ENCODE measurements at regions not wholly inside any gene's neighbourhood (a gene's known extent, or its start where the extent isn't known, plus 50 kb on each side); places are given as distances from the start of the nearest gene placed in this dataset.

- H3K27me3 ChIP-seq (ENCODE audit: control insufficient read depth, insufficient read depth, low read length): no peaks in the 10 kb centered on the region
These were observed 120.4 kb downstream of the EMX2 start for GRCh38 chr10:117662751-117663540.

GRCh38 chr10:117663750-117664149 is 121.2 kb downstream of the EMX2 start:
- DNase-seq (peak in 1 of 5 donors; percentile 14), FAIRE-seq (no peak)
- Histone ChIP-seq H3K27me3 (ENCODE audit: control insufficient read depth, insufficient read depth, low read length) (no peaks in the 10 kb centered on the region), H3K36me3 (ENCODE audit: control insufficient read depth in 2 of 3, insufficient read depth in 3 of 3, low read length in 3 of 3) (no peaks in the 10 kb centered on the region), H3K27ac (ENCODE audit: low read depth in 2 of 2, low read length in 2 of 2) (no peak overlapping the region), H3K4me3 (ENCODE audit: low read length in 3 of 3) (no peak overlapping the region), H3K9ac (ENCODE audit: low read length in 3 of 3) (no peak overlapping the region), H3K9me3 (ENCODE audit: control insufficient read depth in 2 of 3, insufficient read depth in 1 of 3, low read length in 3 of 3) (no peaks in the 10 kb centered on the region), H3K4me1 (ENCODE audit: control insufficient read depth in 2 of 3, insufficient read depth in 2 of 3, low read depth in 1 of 3, low read length in 3 of 3) (no peaks in the 10 kb centered on the region)
- TF ChIP-seq CTCF (IDR thresholded peaks at IDR 0.05; ENCODE audit: borderline replicate concordance, extremely low read depth, insufficient read depth): no peak
- intact Hi-C loops (cut with DNase I): no loop called here

More at GRCh38 chr10:117662751-117663540, 120.4 kb downstream of the EMX2 start:
- Histone ChIP-seq H3K36me3 (ENCODE audit: control insufficient read depth in 2 of 3, insufficient read depth in 3 of 3, low read length in 3 of 3) (no peaks in the 10 kb centered on the region), H3K9me3 (ENCODE audit: control insufficient read depth in 2 of 3, insufficient read depth in 1 of 3, low read length in 3 of 3) (no peaks in the 10 kb centered on the region), H3K27ac (ENCODE audit: low read depth in 2 of 2, low read length in 2 of 2) (no peak overlapping the region), H3K4me1 (ENCODE audit: control insufficient read depth in 2 of 3, insufficient read depth in 2 of 3, low read depth in 1 of 3, low read length in 3 of 3) (no peaks in the 10 kb centered on the region), H3K4me3 (ENCODE audit: low read length in 3 of 3) (no peak overlapping the region), H3K9ac (ENCODE audit: low read length in 3 of 3) (no peak overlapping the region)
- DNase-seq: peak in 1 of 5 donors; percentile 12
- no peak for FAIRE-seq
- TF ChIP-seq CTCF (IDR thresholded peaks at IDR 0.05; ENCODE audit: borderline replicate concordance, extremely low read depth, insufficient read depth): no peak
- intact Hi-C loops (cut with DNase I): no loop called here

- intact Hi-C loops (cut with DNase I): no loop called here
These were observed 121.7 kb downstream of the EMX2 start for GRCh38 chr10:117664288-117664687.

More at GRCh38 chr10:117664288-117664687, 121.7 kb downstream of the EMX2 start:
- DNase-seq: no peak
- Histone ChIP-seq H3K27me3 (ENCODE audit: control insufficient read depth, insufficient read depth, low read length) (no peaks in the 10 kb centered on the region), H3K36me3 (ENCODE audit: control insufficient read depth in 2 of 3, insufficient read depth in 3 of 3, low read length in 3 of 3) (no peaks in the 10 kb centered on the region), H3K9ac (ENCODE audit: low read length in 3 of 3) (no peak overlapping the region), H3K4me3 (ENCODE audit: low read length in 3 of 3) (no peak overlapping the region), H3K9me3 (ENCODE audit: control insufficient read depth in 2 of 3, insufficient read depth in 1 of 3, low read length in 3 of 3) (no peaks in the 10 kb centered on the region), H3K27ac (ENCODE audit: low read depth in 2 of 2, low read length in 2 of 2) (no peak overlapping the region), H3K4me1 (ENCODE audit: control insufficient read depth in 2 of 3, insufficient read depth in 2 of 3, low read depth in 1 of 3, low read length in 3 of 3) (no peaks in the 10 kb centered on the region)
- no peak for FAIRE-seq
- TF ChIP-seq CTCF (IDR thresholded peaks at IDR 0.05; ENCODE audit: borderline replicate concordance, extremely low read depth, insufficient read depth): no peak
